PFSK-1 (cell line): ENCODE measurements at regions not wholly inside any gene's neighbourhood (a gene's known extent, or its start where the extent isn't known, plus 50 kb on each side); places are given as distances from the start of the nearest gene placed in this dataset.

Experiments
- POLR2AphosphoS5 ChIP-seq: IDR thresholded peaks from 2 replicates; pipeline ENCODE4 v1.6.1; 2012; ENCODE audit warnings: low read depth, mild to moderate bottlenecking, control low read depth, low read length, moderate library complexity
- TAF1 ChIP-seq: IDR thresholded peaks from 2 replicates; pipeline ENCODE4 v1.6.1; 2012; ENCODE audit warnings: low read length, control low read depth, borderline replicate concordance; ENCODE audit not compliant: insufficient read depth

GRCh38 chrX:6954836-6955235 is 192.7 kb upstream of the STS start:
- TF ChIP-seq POLR2AphosphoS5 (no peak), TAF1 (no peak)
